Iris pigment epithelial cell (primary cell): ENCODE measurements at regions not wholly inside any gene's neighbourhood (a gene's known extent, or its start where the extent isn't known, plus 50 kb on each side); places are given as distances from the start of the nearest gene placed in this dataset.
"Not testable (repeated sequence)": the region's sequence is repeated elsewhere in the genome, so short reads cannot be mapped to it uniquely, and the experiment has no call there.

Experiments
- DNase-seq: peaks from one replicate; pipeline ENCODE4 v3.0.0-alpha.2; 2011; ENCODE audit warnings: low read depth

DNA sequence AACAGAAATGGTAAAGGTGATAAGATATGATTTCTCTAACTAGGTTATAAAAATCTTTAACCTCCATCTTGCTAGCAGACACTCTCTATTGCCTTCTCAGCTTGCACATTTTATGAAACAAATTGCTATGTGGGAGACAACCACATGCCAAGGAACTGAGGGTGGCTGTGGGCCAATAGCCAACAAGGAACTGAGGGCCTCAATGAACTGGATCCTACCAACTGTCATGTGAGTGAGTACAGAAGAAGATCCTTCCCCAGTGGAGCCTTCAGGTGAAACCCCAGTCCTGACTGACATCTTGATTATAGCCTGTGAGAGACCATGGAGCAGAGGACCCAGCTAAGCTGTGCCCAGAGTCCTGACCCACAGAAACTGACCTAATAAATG, 129.2 kb upstream of the LRIG1 start:
- no peak for DNase-seq

DNA sequence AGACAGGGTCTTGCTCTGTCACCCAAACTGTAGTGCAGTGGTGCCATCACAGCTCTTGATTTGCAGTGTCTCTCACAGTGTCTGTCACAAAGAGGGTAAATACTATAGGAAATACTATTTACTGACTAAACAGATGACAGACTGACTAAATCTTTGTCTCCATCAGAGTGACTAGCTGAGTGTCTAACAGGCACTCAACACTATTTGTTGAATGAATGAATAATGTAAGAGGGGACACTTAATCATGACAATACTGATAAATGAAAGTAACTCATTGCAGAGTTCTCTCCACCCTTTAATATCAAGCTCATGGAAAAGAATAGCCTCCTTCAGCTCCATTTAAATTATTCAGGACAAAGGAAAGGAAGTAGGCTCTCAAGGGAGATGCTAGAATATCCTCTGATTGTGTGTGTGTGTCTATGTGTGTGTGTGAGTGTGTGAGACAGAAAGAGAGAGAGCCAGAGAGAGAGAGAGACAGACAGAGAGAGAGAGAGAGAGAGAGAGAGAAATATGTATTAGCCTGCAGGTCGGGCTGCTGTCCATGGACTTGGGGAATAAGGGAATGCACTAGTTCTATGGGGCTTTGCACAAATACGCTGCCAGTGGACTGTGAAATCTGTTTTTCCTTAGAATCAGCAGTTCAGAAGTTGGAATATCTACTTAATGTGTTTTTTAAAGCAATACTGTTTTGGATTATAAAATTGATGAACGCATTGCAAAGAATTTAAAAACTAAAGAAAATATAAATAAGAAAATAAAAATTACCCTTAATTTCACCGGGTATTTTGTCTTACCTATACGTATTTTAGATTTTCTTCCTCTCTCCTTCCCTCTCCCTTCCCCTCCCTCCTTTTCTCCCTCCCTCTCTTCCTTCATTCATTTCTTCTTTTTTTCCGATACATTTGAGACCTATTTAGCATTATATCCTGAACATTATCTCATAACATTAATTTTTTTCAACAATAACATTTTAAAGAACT, 132.9 kb upstream of the LRIG1 start:
- no peak for DNase-seq

DNA sequence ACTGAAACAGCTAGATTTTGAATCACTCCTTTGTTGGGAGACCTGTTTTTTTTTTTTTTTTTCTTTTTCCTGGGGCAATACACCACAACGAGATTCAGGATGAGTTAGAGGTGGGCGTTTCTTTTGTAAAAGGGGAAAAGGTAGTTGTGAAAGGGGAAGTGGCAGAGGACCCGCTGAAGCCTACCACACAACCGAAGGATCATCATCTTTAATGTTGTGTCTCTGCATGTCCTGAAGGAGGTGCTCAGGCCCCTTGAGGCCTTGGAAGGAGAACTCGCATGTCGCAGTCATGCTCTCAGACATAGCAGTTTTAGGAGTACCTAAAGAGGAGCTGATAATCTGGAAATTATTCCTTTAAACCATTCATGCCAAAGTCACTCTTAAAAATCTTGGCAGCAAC, 137.9 kb upstream of the LRIG1 start:
- DNase-seq: no peak

DNA sequence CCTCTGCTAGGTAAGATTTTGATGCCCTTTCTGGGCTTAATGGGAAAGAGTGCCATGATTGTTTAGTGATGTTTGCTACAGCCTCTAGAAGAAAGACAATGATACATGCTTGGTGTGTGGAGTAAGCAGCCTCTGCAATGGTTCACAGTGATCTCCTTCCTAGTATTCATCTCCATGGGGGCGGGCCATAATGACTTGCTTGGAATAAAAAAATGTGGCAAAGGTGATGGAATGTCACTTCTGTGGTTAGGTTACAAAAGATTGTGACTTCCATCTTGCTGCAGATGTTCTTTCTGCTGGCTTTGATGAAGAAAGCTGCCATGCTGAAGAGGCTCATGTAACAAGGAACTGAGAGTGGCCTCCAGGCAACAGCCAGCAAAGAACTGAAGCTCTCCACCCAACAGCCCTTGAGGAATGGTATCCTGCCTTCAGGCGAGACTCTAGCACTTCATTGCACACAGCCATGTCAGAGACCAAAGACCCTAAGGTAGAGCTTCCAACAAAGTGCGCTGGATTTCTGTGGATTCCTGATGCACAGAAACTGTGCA, 139.1 kb upstream of the LRIG1 start:
- no peak for DNase-seq

DNA sequence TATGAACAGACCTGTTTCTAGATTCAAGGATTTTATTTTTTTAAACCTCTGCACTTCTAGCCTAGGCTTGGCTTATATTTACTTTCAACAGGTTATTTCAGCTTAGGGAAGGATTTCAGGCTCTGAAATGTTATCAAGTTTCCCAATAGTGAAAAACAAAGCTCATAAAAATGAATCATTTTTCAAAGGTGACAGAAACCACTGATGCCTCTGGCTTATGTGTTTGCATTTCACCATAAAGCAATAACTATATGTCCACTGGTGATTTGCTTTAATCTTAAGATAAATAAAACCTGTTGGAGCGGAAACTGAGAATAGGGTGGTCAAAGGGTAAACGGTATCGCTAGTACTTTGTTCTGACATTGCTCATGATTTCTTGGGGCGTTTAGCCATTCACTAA, 141.2 kb upstream of the LRIG1 start:
- DNase-seq: no peak

DNA sequence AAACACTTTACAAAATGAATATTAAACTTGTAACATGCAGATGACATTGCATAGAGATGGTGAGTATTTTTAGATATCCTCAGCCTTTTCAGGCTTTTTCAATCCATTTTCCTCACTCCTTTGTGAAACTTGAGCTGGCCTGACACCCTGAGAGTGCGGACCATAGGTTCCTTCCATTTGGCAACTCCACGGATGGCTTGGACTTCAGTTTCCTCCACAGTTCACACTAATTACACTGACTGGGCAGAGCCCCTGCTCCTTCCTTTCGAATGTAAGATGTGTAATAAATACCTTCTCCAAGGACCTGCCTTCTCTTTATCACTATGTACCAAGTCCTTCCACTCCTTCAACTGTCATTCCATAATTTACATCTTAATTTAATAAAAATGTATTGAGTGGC, 141.7 kb upstream of the LRIG1 start:
- no peak for DNase-seq

DNA sequence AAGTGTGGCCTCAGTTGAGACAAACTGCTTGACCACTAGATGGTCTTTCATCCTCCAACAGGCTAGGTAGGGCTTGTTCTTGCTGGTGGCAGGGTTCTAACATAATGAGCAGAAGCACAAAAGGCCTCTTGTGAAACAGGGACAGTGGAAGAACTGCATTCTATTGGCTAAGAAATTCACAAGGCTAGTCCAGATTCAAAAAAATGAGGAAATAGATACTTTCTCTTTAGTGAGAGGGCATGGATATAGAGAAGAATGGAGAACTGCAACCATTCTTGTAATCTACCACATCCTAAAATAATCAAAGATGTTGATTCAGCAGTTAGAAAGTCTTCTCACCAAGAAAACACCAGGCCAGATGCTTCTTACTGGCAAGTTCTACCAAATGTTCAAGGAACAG, 143.7 kb upstream of the LRIG1 start:
- no peak for DNase-seq

DNA sequence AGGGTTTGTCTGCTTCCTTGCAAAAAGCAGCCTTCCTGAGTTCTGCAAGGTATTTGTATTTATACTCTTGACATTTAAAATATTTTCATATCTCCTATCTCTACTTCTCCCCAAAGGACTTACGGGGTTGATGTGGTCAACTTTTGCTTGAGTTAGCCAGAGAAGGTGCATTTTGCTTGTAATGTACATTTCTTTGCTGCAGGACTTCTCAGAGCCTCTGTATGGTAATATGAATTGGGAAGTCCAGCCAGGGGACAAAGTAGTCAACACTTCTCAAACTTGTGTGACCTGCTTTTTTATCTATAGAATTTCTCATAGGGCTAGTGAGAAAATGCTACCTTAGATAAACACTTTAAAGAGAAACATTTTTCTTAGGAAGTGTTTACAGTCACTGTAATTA, 148.2 kb upstream of the LRIG1 start:
- no peak for DNase-seq

DNA sequence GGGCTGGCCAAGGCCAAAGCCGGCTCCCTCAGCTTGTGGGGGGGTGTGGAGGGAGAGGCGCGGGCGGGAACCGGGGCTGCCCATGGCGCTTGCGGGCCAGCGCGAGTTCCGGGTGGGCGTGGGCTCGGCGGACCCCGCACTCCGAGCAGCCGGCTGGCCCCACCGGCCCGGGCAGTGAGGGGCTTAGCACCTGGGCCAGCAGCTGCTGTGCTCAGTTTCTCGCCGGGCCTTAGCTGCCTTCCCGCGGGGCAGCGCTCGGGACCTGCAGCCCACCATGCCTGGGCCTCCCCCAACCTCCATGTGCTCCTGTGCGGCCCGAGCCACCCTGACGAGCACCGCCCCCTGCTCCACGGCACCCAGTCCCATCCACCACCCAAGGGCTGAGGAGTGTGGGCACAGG, 150.7 kb upstream of the LRIG1 start:
- DNase-seq: not testable (repeated sequence)

DNA sequence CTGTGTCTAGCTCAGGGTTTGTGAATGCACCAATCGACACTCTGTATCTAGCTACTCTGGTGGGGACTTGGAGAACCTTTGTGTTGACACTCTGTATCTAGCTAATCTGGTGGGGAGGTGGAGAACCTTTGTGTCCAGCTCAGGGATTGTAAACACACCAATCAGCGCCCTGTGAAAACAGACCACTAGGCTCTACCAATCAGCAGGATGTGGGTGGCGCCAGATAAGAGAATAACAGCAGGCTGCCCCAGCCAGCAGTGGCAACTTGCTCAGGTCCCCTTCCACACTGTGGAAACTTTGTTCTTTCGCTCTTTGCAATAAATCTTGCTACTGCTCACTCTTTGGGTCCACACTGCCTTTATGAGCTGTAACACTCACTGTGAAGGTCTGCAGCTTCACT, 151.3 kb upstream of the LRIG1 start:
- not testable (repeated sequence) for DNase-seq

DNA sequence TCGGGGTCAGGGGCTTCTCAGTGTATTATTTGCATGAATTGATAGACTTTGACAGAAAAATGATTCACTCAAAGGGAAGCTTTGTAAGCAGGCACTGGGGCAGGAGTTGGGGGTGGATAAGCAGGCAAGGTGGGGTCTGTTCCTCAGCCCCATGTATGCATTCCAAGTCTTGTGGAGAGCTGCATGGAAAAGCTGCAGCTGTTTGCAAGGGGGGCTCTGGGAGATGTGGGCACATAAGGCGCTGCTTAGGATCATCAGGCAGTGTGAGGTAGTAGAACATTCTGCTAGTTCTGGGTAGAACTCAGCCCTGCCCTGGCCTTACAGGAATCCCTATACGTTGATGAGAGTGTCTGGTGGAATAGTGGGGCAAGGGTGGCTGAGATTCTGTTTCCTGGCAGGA, 154.2 kb upstream of the LRIG1 start:
- DNase-seq: no peak

DNA sequence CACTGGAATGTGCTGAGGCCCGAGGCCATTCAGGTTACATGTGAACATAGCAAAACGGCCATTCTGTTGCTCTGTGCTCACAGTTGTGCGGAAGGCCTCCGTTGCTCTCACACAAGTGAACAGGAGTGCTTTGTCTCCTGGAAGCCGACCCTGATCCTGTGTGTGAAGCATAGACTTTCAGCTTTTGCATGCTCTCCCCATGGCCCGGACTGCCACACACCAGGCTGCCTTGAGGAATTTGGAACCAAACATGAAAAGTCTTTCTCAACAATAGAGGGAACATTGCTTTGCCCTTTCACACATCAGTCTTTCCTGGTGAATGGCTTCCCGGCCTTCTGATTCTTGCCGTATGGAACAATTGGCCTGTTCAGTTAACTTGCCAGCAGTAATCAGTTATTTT, 154.8 kb upstream of the LRIG1 start:
- no peak for DNase-seq

DNA sequence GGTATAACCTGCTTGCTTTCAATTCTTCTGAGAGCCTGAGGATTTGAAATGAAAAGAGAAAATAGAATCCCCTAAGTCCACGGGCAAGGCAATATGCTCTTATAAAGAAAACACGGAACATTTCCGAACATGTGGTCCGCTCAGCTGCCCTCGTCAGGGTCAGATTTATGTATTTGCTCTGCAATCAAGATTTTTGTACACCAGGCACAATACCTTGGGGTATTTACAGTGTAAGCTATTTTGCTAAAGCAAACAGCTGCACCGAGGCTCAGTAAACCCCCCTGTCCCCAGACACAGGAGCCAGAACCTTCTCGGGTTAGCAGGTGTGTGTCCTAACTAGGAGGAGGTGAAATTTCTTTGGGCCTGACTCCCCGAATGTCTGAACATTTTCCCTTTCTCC, 155.8 kb upstream of the LRIG1 start:
- no peak for DNase-seq

DNA sequence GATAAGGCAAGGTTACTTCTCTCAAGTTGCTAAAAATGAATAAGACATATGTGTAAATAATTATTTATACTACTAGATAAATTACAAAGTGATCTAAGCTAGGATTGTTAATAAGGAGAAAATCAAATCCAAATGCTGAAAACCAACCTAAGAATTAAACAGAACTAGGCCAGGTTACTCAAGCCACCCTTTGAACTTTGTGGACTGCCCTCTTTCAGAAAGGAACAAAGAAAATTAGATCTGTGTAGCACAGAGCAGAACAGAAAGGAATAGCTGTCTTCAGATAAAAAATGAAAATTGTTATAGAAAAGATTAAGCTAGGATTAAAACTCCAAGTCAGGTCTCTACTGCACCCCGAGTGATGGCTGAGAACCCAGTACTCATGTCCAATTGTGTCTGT, 158.2 kb upstream of the LRIG1 start:
- DNase-seq: no peak

DNA sequence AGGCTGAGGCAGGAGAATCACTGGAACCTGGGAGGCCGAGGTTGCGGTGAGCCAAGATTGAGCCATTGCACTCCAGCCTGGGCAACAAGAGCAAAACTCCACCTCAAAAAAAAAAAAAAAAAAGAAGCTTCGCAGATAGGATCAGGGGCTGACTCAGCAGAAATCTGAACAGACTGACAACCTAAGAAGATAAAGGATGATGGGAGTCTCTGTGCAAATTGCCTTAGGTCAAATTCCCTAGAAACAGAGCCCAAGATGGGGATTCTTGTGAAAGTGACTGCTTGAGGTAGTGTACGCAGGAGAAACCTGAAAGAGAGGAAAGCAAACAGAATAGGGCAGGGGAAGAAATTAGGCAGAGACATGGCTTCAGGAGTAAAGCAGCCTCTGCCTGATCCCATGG, 160.8 kb upstream of the LRIG1 start:
- no peak for DNase-seq

DNA sequence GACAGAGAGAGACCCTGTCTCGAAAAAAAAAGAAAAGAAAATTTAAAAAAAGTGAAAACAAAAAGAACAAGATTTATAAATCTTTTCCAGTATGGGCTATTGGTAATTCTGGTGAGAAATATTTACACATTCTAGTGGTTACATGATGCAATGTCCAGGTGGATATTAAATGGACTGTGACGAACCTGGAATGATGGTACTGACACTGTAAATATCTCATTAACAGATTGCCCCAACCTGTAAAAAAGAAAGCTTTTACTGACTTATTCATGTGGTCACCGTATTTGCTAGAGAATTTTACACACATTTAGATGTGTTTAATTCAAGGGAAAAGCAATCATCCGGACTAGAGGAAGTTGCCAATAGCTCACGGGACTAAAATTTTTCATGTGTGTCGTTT, 162.1 kb upstream of the LRIG1 start:
- DNase-seq: no peak

DNA sequence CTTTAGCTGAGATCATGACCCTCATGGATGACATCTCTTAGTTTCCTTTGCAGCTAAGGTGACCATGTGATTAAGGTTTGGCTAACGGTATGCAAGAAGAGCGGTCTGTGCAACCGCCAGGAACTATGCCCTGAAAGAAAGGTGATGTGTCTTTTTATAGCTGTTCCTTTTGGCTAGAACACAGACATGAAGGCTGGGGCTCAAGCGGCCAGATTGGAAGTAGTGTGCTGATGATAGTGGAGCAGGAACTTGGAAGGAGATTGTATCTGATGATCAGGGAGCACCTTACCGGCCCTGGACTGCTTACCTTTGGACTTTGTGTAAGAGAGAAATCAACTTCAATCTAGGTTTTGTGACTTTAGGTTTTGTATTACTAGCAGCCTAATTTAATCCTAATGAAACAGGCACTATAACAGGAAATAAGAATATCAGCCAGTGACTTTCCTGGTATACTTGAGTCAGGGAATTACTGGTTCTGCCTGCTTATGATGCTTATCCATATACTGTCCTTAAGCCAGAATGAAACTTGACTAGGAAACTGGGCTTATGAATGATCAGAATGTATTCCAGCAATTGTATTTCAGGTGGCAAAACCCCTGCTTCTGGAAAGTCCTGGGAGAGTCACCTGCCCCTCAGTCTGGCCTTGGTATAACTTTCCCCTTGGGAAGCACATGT, 164.3 kb upstream of the LRIG1 start:
- no peak for DNase-seq

DNA sequence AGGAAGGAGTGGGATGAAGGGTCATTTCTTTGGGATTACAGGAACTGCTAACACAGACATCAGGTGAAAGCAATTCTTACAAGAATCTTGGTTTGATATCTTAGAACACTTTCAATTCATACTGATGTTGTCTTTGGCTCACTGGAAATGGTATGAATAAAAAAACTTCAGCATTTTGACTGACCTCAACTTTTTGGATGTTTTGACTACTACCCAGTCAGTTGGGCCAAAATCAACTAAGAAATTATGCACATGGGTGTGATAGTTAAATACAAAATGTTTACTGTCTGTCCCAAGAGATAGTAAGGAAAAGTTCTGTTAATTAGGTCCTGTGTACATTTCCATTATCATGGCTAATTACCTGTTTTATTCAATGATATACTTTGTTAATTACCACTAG, 165.5 kb upstream of the LRIG1 start:
- no peak for DNase-seq

DNA sequence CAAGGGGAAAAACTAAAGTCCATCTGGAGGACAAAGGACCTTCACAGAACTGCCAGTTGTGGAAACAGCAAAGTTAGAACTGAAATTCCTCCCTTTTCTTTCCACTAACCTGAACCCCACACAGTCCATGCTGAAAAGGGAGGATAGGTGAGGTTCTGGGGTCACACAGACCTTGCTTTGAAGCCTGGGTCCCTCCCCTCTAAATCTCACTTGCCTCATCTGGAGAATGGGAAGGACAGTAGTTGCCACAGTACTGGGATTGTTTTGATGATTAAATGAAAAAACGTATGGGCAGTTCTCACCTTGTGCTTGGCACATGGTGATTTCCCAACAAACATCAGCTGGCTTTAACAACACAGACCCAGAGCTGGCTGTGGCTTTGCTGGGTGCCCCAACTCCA, 166.4 kb upstream of the LRIG1 start:
- DNase-seq: no peak

DNA sequence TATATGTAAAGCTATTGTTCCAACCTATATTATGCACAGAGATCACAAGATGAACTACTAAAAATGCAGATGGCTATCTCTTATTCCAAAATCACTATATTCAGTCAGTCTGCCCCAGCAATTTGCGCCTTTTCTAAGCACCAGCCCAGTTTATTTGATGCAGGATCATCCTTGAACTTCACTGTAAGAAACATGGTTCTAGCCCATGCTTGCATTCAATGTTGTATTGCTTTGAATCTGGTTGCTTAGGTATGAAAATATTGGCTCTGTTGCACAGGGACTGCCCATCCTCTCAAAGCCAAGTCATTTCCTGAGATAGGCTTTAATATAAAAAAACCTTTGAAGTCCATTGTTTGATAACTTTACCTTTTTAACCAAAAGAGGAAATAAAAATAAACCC, 170.5 kb upstream of the LRIG1 start:
- no peak for DNase-seq

DNA sequence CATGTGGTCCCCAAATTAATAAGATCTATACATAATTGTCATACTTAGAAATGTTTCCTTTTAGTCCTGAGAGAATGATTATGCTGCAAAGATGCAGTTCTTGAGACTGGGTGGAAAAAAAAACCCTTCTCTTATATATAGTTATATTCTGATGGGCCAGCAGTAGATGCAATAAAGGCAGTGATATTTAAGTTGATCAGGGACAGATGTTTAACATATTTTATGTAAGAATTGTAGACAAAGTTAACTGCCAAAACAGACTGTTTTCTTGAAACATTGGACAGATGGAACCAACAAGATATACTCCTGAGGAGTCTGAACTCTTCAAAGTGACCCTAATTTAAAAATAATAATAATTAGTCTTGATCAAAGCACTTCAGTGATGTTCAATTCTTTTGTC, 172.0 kb upstream of the LRIG1 start:
- DNase-seq: no peak

DNA sequence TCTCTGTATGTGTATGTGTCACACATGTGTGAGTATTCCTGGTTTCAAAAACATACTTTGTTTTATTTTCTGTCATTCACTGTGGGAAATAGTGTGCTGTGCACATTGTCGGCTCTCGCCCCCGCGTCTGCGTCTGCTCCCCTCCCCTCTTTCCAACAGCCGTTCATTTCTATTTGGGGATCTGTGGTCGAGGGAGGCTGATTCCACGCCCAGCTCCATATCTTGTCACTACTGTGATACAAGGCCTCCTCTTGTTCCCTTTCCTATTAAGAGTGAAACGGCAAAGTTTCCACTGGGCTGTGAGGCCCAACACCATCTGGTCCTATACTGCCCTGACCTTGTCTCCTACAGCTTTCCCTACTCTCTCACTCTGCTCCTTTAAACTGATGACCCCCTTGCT, 172.5 kb upstream of the LRIG1 start:
- DNase-seq: no peak

DNA sequence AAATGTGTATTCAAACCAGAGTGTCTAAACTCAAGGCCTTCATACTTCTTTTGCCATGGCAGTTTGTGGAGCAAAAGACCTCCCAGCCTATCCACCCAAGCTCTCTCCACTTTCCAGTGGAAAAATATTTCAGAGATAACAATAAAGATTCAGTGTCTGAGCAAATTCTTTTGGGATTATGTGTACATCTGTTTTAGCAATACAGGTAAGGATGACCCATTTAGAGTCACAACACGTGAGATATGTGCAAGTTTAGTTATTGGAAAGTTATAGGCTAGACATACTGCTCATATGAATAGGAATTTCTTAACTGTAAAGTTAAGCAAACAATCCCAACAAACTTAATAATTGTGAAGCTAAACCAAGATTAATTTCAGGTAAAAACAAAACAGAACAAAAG, 174.5 kb upstream of the LRIG1 start:
- DNase-seq: peak; percentile 70
